NCI-H2107 treated with DMSO at 0.1 percent for 48 hours (cell line): ENCODE measurements at regions not wholly inside any gene's neighbourhood (a gene's known extent, or its start where the extent isn't known, plus 50 kb on each side); places are given as distances from the start of the nearest gene placed in this dataset.
"Not testable (repeated sequence)": the region's sequence is repeated elsewhere in the genome, so short reads cannot be mapped to it uniquely, and the experiment has no call there.

ENCODE experiments used
- DNase-seq: peaks from one replicate; lab custom pipeline; 2025; ENCODE audit not compliant: unreplicated experiment; lab: John Stamatoyannopoulos, UW

DNA sequence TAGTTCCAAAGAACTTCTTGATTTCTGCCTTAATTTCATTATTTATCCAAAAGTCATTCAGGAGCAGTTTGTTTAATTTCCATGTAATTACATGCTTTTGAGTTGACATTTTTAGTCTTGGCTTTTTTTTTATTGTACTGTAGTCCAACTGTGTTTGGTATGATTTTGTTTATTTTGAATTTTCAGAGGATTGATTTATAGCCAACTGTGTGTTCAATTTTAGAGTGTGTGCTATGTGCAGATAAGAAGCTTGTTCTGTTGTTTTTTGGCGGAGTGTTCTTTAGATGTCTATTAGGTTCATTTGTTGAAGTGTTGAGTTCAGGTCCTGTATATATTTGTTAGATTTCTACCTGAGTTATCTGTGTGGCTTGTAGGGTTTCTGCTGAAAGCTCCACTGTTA, 533.6 kb downstream of the TRAM1L1 start:
- DNase-seq: no peak

DNA sequence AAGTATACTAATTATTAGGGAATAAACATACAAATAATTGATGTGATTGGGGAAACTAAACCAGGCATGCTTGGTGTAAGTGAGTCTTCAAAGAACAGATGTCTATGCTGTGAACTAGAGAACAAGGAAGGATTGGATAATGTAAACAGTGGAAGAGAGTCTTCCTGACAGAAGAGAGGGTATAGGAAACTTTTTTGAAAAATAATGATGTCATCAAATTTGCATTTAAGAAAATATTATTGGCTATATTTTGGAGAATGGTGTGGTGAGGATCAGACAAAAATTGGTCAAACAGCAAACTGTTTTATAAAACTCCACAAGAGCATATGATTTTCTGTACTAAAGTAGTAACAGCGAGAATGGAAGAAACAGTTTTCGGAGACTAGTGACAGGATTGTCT, 537.7 kb downstream of the TRAM1L1 start:
- DNase-seq: no peak

DNA sequence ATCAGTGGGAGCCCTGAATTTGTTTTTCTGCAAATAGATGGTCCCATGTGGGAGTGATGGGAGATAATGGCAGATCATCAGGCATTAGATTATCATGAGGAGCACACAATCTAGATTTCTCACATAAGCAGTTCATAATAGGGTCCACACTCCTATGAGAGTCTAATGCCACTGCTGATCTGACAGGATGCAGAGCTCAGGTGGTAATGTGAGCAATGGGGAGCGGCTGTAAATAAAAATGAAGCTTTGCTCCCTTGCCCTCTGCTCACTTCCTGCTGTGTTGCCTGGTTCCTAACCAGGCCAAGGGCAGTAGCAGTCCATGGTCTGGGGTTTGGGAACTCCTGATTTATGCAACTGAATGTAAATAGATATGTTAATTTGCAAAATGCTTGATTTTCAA, 538.6 kb downstream of the TRAM1L1 start:
- DNase-seq: no peak

DNA sequence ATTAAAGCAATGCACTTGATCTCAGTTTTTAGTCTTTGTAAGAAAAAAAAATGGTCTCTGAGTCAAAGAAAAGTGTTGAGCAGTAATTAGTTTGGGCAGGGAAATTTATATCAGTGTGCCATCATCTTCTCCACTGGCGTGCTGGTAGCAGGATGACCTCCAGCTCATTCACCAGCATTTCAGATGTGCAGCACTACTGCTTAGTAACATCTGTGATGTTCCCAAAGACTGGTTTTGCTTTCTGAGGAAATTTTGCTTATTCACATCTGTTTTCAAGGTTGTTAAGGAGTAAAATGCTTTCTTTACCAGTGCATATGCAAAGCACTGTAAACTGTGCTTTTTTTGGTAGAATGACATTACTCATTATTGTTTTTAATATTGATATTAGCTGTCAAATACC, 540.4 kb downstream of the TRAM1L1 start:
- DNase-seq: no peak

DNA sequence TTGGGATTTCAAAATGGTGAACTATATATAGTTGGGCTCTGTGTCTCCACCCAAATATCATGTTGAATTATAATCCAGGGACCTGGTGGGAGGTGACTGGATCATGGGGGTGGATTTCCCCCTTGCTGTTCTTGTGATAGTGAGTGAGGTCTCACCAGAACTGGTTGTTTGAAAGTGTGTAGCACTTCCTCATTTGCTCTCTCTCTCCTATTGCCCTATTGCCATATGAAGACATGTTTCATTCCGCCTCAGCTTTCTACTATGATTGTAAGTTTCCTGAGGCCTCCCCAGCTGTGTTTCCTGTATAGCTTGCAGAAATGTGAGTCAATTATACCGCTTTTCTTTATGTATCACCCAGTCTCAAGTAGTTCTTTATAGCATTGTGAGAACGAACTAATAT, 545.6 kb downstream of the TRAM1L1 start:
- DNase-seq: no peak

DNA sequence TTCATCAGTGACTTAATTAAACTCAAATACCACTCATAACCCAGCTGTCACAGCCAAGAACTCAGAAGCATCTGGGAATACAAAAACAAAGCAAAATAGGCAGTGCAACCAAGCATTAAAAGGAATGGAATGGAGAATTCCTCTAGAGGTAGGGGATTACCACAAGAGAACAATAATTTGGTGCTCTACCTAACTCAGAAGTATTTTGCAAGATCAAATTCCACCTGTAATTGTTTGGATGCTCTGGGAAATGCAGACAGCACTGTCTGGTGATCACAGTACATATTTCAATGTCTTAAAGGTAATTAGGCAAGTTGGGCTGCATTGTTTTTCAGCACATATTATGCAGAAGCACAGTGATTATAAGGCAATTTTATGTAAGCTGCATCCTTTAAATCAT, 547.5 kb downstream of the TRAM1L1 start:
- DNase-seq: no peak

DNA sequence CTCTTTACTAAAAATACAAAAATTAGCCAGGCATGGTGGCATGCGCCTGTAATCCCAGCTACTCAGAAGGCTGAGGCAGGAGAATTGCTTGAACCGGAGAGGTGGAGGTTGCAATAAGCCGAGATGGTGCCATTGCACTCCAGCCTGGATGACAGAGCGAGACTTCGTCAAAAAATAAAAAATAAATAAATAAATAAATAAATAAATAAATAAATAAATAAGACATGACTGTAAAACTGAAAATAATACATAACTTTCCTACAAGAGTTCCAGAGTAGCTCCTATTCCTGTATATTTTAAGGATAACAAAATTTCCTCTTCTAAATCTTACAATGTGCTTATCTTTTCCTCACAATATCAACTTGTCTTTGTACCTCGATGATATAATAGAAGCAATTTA, 549.4 kb downstream of the TRAM1L1 start:
- DNase-seq: not testable (repeated sequence)

DNA sequence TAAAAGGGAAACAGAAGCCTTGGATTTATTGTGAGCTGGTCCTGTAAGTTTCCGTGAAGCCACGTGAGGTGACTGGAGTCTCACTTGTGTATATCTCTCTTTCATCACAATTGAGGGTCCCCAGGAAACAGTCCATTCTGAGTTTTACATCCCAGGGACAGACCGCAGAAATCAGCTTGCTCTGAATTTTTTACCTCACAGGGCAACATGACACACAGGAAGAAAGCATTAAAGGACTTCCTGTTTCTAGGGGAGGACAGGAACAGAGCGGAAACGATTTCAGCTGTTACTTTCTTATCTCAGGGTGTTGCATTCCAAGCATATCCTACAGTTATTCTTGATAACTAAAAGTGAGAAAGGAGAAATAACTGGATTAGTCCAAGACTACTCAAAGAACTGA, 553.5 kb downstream of the TRAM1L1 start:
- no peak for DNase-seq

DNA sequence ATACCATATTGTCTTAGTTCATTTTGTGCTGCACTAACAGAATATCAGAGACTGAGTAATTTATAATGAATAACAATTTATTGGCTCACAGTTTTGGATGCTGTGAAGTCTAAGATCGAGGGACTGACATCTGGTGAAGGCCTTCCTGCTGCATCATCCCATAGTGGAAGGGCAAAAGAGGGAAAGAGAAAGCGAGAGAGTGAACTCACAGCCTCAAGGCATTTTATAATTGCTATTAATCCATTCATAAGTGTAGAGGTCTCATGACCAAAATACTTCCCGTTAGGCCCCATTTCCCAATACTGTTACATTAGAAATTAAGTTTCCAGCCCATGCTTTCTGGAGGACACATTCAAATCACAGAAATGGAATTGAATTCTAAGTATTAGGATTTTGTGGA, 554.4 kb downstream of the TRAM1L1 start:
- no peak for DNase-seq

DNA sequence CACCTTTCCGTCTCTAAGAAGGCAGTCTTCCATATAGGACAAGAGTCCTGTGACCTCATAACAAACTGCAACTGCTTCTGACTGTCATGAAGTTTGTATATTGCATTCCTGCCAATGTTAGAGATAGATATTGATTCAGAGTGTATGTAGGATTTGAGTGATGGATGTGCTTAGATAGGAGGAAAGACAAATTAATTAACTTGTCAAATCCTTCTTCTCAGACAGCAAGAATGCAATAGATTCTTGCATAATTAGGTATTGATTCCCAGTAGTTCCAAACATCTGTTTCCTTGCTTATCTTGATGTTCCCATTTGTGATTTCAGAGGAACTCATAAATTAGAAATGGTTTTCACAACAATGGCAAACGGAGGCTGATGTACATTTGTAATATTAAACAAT, 555.3 kb downstream of the TRAM1L1 start:
- DNase-seq: no peak

DNA sequence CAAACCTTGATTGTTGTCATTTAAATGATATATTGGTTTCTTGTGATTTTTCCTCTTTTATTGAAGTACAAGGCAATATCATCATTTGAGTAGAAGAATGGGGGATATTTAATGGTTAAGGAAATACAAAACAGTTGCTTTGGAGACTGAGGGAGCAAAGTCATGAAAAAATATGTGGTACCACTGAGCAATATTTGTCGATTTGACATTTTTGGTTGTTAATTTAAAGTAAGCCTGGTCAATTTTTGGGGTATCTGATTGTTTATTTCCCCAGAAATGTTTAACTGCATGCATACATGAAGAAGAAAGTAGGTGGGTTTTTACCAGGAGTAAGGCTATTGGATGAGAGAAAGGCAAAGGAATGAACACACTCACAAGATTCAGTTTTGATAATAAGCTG, 556.2 kb downstream of the TRAM1L1 start:
- no peak for DNase-seq

DNA sequence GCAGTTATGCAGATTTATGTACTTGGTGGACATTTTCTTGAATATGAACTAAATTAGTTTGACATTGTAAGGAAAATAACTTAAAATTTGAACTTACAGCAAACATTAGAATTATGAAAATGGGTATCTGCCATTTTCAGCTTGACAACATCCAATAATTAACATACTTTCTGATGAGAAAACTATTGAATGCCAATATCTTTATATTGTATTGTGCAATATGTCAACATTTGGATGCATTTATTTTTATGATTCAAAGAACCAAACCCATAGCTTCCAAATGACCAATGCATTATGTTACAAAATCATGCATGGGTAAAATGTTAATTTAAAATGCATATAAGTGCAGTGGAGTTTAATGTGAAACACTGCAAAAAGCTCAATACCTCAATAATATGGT, 562.5 kb downstream of the TRAM1L1 start:
- DNase-seq: no peak

DNA sequence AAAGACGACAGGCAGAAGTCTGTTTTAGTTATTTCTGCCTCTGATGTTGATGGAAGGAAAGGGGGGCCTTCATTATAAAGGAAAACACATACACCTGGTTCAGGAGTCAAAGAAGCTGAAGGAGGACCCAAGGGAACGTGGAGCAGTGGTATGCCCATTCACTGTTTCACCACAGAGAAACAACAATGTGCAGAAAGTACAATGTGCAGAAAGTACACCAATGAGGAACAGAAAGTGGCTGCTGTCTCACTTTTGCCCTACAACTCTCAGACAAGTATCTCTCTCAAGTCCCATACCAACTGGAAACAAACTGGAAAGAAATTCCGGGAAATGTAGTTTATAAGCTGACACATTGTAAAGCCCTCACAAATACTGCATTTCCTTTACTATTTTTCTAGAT, 564.5 kb downstream of the TRAM1L1 start:
- DNase-seq: no peak

DNA sequence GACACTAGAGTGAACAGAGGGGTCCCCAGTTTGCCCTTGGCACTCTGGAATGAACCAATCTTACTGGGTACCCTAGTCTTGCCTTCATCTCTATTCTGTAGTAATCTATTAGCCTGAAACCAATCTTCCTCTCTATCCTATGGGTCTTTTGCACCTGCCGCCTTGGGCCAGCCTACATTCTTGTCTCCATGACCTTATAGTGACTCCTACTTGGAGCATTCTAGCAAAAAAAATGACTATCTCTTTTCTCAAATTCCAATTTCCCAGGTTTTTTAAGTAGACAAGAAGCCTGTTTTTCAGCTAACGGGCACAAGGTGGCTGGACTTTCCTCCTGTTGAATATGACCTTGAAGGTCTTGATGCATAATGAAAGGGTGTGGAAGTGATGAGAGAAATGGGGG, 568.7 kb downstream of the TRAM1L1 start:
- DNase-seq: no peak

DNA sequence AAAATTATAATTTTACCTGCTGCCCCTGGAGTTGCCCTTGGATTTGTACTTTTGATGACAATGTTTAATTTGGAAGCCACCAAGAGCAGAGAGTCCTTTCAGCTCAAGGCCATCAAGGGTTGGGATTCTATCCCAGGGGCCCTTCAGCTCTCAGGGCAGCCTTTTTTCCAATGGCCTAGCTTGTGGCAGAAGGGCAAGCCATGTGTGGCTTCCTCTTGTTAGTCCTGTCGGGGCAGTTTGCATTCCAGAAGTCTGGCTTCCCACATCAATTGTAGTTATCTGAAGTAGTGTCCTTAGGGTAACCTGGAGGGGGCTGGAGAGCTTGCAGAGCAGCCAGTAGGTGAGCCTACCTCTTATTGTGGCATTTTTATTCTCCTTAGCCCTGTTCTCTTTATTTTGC, 569.4 kb downstream of the TRAM1L1 start:
- no peak for DNase-seq

DNA sequence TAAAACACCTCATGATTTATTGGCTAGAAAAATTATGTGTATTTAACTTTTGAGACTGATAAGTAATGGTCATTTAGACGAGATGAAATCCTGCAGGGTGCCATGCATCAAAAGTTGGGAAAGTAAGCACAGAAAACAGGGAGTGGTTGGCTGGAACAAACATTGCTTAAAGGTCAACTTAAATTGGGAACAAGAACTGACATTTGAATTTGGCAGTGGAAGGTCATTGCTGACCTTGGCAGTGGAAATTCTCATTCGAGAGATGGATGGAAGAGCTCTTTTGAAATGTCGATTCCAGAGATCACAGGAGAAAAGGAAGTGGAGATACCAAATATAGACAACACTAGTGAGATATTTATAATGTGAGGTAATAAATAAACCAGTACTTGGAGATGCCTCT, 572.8 kb downstream of the TRAM1L1 start:
- DNase-seq: no peak

DNA sequence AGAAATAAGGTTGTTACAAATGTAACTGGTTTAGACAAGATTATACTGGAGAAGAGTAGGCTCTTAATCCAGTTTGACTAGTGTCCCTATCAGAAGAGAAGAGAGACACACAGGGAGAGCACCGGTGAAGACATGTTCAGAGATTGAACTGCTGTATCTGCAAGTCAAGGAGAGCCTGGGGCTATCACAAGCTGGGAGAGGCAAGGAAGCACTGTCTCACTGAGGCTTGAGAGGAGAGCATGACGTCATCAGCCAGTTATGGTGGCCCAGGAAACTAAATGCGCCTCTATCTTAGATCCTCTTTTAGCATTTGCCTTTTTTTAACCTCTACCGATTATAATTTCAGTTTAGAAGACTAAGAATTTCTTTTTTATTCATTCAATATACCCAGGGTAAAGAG, 583.4 kb downstream of the TRAM1L1 start:
- DNase-seq: no peak

DNA sequence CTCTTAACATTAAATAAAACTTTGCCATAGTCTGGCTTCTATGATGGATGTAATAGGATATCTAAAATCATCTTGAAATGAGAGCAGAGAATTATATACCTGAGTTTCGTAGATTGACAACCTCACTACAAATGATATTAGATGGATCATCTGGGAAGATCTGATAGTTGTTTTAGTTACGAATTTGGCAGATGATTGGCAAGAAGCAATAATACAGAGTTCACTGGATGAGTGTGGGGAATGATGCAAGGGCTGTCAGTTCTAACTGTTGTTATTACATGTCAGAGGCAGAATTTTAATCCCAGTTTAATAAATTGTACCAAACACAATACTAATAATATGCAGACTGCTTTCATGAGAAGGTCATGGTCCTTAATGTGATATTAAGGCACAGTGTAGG, 585.2 kb downstream of the TRAM1L1 start:
- no peak for DNase-seq

DNA sequence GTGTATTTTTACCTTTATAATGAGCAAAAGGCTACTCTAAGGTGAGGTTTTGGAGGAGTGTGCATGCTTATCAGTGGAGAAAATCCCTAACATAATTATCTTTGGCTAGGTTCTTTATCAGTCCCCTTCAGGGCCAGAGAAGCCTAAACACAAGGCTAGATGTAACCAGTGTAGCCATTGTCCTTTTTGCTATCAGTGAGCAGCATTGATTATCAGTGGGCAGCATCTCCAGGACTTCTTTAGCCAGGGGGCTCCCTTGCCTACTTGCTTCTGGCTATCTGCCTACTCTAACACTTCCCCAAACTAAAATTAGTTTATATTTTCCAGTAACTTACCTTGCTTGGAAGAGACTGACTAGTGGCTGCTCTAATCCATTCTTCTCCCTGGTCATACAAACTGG, 595.6 kb downstream of the TRAM1L1 start:
- DNase-seq: no peak

DNA sequence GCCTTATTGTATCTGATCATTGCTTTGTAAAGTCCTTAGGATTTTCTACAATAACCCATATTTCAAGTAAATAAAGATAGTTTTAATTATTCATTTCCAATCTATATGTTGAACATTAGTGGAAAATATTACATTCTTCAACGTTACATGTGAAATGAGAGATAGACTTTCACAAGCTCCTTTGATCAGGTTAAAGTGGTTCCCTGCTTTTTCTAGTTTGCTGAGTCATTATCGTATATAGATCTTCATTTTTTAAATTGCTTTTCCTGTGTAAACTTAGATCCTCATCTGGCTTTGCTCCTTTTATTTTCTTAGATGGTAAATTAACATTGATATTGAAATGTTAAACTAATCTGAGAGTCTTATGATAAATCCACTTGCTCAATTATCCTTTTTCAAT, 599.0 kb downstream of the TRAM1L1 start:
- DNase-seq: no peak

DNA sequence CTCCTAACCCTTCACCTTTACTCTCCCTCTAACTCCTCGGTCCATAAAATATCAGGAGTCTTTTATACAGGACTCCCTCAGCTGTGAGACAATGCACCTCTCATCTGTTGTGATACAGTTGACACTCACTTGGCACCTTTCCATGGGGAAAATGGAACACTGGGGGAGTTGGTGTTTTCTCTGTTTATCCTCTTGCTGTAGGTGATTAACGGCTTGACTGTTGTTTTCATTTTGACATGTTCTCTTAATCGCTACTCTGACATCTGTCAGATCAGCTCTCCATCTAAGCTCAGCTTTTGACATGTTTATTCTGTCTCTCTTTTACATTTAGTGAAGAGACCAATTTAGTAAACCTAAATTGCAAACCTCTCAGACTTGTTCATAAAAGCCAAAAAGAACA, 604.8 kb downstream of the TRAM1L1 start:
- no peak for DNase-seq

DNA sequence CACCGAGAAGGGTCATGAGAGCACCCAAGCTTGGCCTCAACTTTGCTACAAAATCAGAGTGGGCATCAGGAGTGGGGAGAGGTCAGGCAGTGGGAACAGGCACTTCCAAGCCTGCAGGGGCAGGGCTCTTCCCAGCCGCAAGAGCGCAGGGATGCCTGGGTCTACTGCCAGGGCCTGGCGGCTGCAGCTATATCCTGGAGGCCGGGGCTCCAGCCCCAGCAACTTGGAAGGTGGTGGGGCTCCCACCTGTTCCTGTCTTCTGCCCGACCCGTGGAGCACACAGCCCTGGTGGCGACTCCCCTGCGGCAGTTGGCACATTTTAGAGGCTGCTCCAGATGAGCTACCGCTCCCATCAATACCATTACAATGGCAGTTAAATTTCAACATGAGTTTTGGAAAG, 607.0 kb downstream of the TRAM1L1 start:
- DNase-seq: no peak

DNA sequence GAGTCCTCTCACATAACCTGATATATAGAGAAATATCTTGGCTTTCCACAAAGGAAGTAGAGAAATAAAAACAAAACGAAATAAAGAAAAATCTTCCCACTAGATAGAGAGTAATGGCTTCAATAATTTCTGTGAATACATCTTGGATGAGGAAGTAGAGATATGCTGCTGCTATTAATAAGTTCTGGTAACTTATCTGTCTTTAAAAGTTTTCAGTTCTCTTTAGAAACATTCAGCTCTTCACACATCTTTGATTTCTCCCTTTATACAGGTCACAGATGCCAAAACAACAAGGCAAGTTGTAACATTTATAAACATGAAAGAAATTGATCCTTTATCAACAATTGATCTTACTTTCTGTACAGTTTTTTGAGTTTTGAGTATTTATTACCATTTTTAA, 615.8 kb downstream of the TRAM1L1 start:
- DNase-seq: no peak

DNA sequence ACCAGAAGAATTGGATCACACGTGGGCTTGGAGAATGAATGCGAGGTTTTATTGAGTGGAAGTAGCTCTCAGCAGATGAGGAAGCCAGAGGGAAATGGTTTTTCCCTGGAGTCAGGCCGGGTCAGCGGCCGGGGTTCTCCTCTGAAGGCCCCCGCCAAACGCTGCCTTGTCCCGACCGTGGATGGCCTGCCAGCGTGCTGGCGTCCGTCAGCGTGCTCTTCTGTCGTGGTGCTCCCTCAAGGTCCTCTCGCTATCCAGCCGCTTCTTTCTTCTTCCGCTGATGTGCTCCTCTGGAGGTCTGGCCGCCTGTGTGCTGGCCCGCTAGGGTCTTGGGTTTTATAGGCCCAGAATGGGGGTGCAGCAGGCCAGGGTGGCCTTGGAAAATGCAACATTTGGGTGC, 632.2 kb downstream of the TRAM1L1 start:
- DNase-seq: no peak
